ENCODE measurements at regions not wholly inside any gene's neighbourhood (a gene's known extent, or its start where the extent isn't known, plus 50 kb on each side); places are given as distances from the start of the nearest gene placed in this dataset.

DNA sequence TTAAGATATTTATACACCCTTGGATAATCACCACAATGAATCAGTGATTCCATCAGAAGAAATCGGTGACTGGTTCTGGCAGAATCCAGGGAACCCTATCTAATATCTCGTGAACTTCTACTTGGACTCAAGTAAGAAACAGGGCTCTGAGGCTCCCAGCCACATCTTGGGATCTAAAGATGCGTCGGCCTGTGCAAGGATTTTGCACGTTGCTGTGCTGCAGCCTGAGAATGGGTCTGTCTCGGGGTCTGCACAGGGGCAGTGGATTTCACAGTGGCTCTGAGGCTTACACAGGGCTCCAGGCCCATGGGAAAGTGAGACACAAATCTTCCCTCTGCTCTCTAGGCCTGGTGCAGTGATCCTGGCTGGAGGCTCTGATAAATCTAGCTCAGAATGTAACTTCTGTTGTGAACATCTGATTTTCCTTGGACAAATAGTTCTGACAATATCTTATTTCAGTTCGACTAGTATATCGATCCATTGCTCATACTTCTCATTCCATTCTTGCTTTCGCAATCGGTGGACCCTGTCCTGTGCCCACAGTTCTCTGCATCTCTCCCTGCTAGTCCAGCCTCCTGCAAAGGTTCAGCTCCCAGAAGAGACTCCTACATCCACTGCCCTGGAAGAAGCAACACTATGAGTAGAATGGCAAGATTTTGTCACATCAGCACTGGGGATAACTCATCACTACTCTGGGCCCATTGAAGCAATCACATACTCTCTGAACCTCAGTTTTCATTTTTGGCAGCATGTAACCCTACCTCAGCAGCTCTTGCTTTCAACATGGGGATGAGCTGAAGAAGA, 105.5 kb upstream of the TOP3B start (continued):
- TF ChIP-seq, protein P1, sequence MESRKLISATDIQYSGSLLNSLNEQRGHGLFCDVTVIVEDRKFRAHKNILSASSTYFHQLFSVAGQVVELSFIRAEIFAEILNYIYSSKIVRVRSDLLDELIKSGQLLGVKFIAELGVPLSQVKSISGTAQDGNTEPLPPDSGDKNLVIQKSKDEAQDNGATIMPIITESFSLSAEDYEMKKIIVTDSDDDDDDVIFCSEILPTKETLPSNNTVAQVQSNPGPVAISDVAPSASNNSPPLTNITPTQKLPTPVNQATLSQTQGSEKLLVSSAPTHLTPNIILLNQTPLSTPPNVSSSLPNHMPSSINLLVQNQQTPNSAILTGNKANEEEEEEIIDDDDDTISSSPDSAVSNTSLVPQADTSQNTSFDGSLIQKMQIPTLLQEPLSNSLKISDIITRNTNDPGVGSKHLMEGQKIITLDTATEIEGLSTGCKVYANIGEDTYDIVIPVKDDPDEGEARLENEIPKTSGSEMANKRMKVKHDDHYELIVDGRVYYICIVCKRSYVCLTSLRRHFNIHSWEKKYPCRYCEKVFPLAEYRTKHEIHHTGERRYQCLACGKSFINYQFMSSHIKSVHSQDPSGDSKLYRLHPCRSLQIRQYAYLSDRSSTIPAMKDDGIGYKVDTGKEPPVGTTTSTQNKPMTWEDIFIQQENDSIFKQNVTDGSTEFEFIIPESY (IDR thresholded peaks at IDR 0.05), result no peak
- TF ChIP-seq NR2F2 (IDR thresholded peaks at IDR 0.05) (no peak), FOXA2 (IDR thresholded peaks at IDR 0.05) (no peak), YY1 (IDR thresholded peaks at IDR 0.05) (no peak), TAF1 (conservative IDR thresholded peaks at IDR 0.05) (no peak)
- TF ChIP-seq, protein P2, sequence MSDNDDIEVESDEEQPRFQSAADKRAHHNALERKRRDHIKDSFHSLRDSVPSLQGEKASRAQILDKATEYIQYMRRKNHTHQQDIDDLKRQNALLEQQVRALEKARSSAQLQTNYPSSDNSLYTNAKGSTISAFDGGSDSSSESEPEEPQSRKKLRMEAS (IDR thresholded peaks at IDR 0.05), result no peak

DNA sequence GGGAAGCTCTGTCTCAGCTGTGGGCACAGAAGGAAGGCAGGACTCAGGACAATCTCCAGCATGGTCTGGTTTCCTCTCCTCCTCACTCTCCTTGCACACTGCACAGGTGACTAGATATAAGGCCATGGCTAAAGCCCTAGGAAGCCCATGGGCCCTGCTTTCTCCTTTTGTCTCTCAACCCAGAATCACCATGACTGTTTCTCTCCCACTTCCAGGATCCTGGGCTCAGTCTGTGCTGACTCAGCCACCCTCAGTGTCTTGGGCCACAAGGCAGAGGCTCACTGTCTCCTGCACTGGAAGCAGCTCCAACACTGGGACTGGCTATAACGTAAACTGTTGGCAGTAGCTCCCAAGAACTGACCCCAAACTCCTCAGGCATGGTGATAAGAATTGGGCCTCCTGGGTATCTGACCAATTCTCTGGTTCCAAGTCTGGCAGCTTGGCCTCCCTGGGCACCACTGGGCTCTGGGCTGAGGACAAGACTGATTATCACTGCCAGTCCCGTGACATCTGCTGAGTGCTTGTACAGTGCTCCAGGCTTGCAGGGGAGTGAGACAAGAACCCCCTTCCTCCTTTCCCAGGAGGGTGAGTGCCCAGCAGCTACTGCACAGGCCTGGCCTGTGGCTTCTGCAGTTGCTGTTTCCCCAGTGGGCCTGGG, 104.0 kb upstream of the TOP3B start:
- Histone ChIP-seq H3K9me3 (ENCODE audit: control insufficient read depth in 4 of 4, low read length in 3 of 4) (no peaks in the 10 kb centered on the region), H3K36me3 (ENCODE audit: control insufficient read depth in 4 of 4, insufficient read depth in 3 of 4, low read depth in 1 of 4, low read length in 3 of 4) (no peaks in the 10 kb centered on the region), H3K27me3 (ENCODE audit: control insufficient read depth in 4 of 4, insufficient read depth in 4 of 4, low read length in 3 of 4) (no peaks in the 10 kb centered on the region), H3K9ac (ENCODE audit: low read depth in 1 of 2, low read length in 2 of 2) (no peak overlapping the region), H3K4me3 (ENCODE audit: low read depth in 1 of 3, low read length in 3 of 3) (no peak overlapping the region), H3K4me1 (ENCODE audit: control insufficient read depth in 4 of 4, insufficient read depth in 4 of 4, low read length in 3 of 4) (peaks cover 6 to 15% (median 13%) of the 10 kb centered on the region in 4 donors), H3K27ac (ENCODE audit: low read depth in 1 of 2, low read length in 2 of 2) (no peak overlapping the region)
- DNase-seq (ENCODE audit: low spot score), result no peak
- TF ChIP-seq HNF4G (IDR thresholded peaks at IDR 0.05) (no peak), NR2F2 (IDR thresholded peaks at IDR 0.05) (no peak), JUND (IDR thresholded peaks at IDR 0.05) (no peak), RAD21 (IDR thresholded peaks at IDR 0.05) (no peak), EGR1 (IDR thresholded peaks at IDR 0.05; ENCODE audit: low read depth in 2 of 2) (no peak)
- TF ChIP-seq, protein P3, sequence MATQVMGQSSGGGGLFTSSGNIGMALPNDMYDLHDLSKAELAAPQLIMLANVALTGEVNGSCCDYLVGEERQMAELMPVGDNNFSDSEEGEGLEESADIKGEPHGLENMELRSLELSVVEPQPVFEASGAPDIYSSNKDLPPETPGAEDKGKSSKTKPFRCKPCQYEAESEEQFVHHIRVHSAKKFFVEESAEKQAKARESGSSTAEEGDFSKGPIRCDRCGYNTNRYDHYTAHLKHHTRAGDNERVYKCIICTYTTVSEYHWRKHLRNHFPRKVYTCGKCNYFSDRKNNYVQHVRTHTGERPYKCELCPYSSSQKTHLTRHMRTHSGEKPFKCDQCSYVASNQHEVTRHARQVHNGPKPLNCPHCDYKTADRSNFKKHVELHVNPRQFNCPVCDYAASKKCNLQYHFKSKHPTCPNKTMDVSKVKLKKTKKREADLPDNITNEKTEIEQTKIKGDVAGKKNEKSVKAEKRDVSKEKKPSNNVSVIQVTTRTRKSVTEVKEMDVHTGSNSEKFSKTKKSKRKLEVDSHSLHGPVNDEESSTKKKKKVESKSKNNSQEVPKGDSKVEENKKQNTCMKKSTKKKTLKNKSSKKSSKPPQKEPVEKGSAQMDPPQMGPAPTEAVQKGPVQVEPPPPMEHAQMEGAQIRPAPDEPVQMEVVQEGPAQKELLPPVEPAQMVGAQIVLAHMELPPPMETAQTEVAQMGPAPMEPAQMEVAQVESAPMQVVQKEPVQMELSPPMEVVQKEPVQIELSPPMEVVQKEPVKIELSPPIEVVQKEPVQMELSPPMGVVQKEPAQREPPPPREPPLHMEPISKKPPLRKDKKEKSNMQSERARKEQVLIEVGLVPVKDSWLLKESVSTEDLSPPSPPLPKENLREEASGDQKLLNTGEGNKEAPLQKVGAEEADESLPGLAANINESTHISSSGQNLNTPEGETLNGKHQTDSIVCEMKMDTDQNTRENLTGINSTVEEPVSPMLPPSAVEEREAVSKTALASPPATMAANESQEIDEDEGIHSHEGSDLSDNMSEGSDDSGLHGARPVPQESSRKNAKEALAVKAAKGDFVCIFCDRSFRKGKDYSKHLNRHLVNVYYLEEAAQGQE (IDR thresholded peaks at IDR 0.05), result no peak
- TF ChIP-seq, protein P4, sequence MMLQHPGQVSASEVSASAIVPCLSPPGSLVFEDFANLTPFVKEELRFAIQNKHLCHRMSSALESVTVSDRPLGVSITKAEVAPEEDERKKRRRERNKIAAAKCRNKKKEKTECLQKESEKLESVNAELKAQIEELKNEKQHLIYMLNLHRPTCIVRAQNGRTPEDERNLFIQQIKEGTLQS (IDR thresholded peaks at IDR 0.05), result no peak
- 88% methylated on average over 2 of the region's 2 CpGs for WGBS
